Stimulated activated naive B cell treated with anti-CD40 and anti-IgM and Interleukin-4, amounts not matched to agents 10 μg/mL and 1 μg/mL and 100 μg/mL, for 72 hours (primary cell): ENCODE measurements at regions not wholly inside any gene's neighbourhood (a gene's known extent, or its start where the extent isn't known, plus 50 kb on each side); places are given as distances from the start of the nearest gene placed in this dataset.

Experiments used
- ATAC-seq, 2 donors: fragments of 150-1000 bp; cut with Tn5 transposase; replicated peaks; 2 replicates each; pipeline ENCODE4 v1.10.0; 2021; ENCODE audit warnings: moderate library complexity in 1 of 2
- DNase-seq: peaks from one replicate; pipeline ENCODE4 v3.0.0; 2021
- H3K27ac Mint-ChIP-seq: one replicate; pipeline ENCODE4 v1.8.0; 2022; ENCODE audit warnings: mild to moderate bottlenecking, mixed read lengths
- H3K27me3 Mint-ChIP-seq, 2 donors: one replicate each; pipeline ENCODE4 v1.8.0; 2022; ENCODE audit warnings: mixed read lengths in 2 of 2
- H3K36me3 Mint-ChIP-seq, 2 donors: one replicate each; pipeline ENCODE4 v1.8.0; 2022; ENCODE audit warnings: mixed read lengths in 2 of 2, mild to moderate bottlenecking in 1 of 2
- H3K4me1 Mint-ChIP-seq, 2 donors: one replicate each; pipeline ENCODE4 v1.8.0; 2022; ENCODE audit warnings: mixed read lengths in 2 of 2, mild to moderate bottlenecking in 1 of 2
- H3K4me3 Mint-ChIP-seq, 2 donors: one replicate each; pipeline ENCODE4 v1.8.0; 2022; ENCODE audit warnings: mild to moderate bottlenecking in 2 of 2, mixed read lengths in 2 of 2, moderate library complexity in 1 of 2
- H3K9me3 Mint-ChIP-seq, 2 donors: one replicate each; pipeline ENCODE4 v1.8.0; 2022; ENCODE audit warnings: mixed read lengths in 2 of 2, mild to moderate bottlenecking in 1 of 2

DNA sequence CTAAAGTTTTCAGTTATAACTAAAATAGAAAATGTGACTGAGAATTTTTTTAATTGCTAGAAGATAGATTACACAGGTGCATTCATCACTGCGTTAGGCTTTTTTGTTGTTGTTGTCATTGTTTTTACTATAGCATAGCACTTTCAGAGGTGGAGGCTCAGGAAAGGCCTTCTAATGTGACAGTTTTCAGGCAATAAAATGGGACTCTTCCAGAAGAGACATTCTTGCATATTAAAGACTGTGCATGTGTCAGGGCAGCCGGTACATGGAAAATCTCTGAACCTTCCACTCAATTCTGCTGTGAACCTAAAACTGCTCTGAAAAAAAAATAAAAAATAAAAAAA, 175.2 kb downstream of the METTL4 start:
- Mint-ChIP-seq H3K4me1 (no peaks in the 10 kb centered on the region), H3K27ac (no peak overlapping the region), H3K9me3 (no peaks in the 10 kb centered on the region), H3K27me3 (peaks cover 13 to 17% of the 10 kb centered on the region in 2 donors), H3K4me3 (no peak overlapping the region), H3K36me3 (no peaks in the 10 kb centered on the region)
- DNase-seq, result no peak
- no peak for ATAC-seq

DNA sequence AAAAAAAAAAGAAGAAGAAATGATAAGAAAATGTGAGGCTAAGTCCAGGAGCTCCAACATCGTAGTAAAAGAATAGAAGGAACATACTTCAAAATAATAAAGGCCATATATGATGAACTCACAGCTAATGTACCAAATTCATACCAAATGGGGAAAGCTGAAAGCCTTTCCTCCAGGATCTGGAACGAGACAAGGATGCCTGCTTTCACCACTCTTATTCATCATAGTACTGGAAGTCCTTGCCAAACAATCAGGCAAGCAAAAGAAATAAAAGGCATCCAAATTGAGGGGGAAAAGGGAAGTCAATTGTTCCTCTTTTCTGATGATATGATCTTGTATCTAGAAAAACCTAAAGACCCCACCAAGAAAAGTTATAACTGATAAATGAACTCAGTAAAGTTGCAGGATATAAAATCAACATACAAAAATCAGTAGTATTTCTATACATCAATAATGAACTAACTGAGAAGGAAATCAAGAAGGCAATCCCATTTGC, 170.6 kb downstream of the METTL4 start:
- ATAC-seq (no peak), DNase-seq (no peak)
- Mint-ChIP-seq H3K36me3 (no peaks in the 10 kb centered on the region), H3K27me3 (peaks cover 7 to 17% of the 10 kb centered on the region in 2 donors), H3K9me3 (no peaks in the 10 kb centered on the region), H3K4me3 (no peak overlapping the region), H3K27ac (no peak overlapping the region), H3K4me1 (no peaks in the 10 kb centered on the region)

DNA sequence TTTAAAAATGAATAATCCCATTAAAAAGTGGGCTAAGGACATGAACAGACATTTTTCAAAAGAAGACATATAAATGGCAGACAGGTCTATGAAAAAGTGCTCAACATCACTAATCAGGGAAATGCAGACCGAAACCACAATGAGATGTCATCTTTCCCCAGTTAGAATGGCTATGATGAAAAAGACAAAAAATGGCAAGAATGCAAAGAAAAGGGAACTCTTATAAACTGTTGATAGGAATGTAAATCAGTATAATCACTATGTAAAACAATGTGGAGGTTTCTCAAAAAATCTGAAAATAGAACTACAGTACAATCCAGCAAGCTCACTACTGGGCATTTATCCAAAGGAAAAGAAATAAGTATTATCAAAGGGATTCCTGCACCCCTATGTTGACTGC, 169.2 kb downstream of the METTL4 start:
- no peaks in the 10 kb centered on the region for H3K9me3 Mint-ChIP-seq
- H3K4me1 Mint-ChIP-seq, result no peaks in the 10 kb centered on the region
- DNase-seq (no peak), ATAC-seq (no peak)
- peaks cover 10 to 15% of the 10 kb centered on the region in 2 donors for H3K27me3 Mint-ChIP-seq
- H3K36me3 Mint-ChIP-seq, result no peaks in the 10 kb centered on the region
- H3K27ac Mint-ChIP-seq, result no peak overlapping the region
- no peak overlapping the region for H3K4me3 Mint-ChIP-seq

DNA sequence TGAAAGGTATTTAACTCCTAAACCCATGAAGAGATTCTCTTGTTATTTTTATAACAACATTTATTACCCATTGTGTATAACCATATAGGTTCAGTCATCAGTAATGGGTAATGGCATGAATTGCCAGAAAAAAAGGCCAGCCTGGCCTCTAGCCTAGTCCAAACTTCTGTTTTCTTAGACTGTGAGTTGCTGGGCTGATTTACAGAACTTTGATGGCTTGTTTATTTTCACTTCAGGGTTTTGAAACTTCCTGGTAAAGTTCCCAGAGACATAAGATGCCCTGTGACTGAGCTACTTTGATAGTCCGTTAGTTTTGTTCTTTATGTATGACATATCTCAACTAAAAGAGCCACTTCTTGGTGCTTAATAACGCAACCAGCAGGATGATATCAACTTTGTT, 164.8 kb downstream of the METTL4 start:
- Mint-ChIP-seq H3K27me3 (peaks cover 11 to 19% of the 10 kb centered on the region in 2 donors), H3K4me1 (no peaks in the 10 kb centered on the region), H3K9me3 (no peaks in the 10 kb centered on the region), H3K4me3 (no peak overlapping the region), H3K27ac (no peak overlapping the region), H3K36me3 (no peaks in the 10 kb centered on the region)
- ATAC-seq (no peak), DNase-seq (no peak)

DNA sequence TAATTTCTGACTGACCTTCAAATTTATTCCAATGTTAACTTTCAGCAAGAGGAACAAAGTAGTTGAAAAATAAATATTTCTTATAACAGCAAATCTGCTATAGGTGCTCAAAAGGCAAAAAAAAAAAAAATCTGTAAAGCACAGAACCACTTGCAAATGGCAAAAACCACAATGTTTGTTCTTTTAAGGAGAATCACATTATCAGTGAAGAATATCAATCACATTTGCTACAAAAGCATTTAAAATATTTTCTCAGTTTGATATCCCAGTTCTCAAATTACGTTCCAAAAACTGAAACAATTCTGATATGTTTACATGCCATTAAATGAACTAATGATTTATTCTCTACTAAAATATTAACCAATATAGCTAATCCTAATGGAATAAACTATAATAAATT, 163.3 kb downstream of the METTL4 start:
- Mint-ChIP-seq H3K4me1 (no peaks in the 10 kb centered on the region), H3K4me3 (no peak overlapping the region), H3K27me3 (peaks cover 12 to 19% of the 10 kb centered on the region in 2 donors), H3K27ac (no peak overlapping the region), H3K9me3 (no peaks in the 10 kb centered on the region), H3K36me3 (no peaks in the 10 kb centered on the region)
- DNase-seq (no peak), ATAC-seq (no peak)

DNA sequence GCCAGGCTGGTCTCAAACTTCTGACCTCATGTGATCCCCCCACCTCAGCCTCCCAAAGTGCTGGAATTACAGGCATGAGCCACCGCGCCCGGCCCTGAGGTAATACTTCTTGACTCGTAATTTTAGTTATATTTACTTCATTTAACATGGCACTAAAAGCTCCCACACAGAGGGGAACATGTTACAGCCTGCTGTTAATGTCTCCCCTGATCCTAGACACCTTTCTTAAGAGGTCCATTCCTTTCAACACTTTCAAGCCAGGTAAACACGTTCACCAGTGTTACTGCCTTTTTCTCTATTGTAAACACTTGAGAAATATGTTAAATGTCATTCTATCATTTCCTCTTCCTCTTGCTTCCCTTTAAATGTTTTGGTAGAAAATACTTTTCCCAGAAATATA, 161.4 kb downstream of the METTL4 start:
- H3K9me3 Mint-ChIP-seq, result no peaks in the 10 kb centered on the region
- H3K27me3 Mint-ChIP-seq, result peaks cover 12 to 22% of the 10 kb centered on the region in 2 donors
- no peaks in the 10 kb centered on the region for H3K36me3 Mint-ChIP-seq
- ATAC-seq (no peak), DNase-seq (no peak)
- no peak overlapping the region for H3K27ac Mint-ChIP-seq
- no peak overlapping the region for H3K4me3 Mint-ChIP-seq
- no peaks in the 10 kb centered on the region for H3K4me1 Mint-ChIP-seq

DNA sequence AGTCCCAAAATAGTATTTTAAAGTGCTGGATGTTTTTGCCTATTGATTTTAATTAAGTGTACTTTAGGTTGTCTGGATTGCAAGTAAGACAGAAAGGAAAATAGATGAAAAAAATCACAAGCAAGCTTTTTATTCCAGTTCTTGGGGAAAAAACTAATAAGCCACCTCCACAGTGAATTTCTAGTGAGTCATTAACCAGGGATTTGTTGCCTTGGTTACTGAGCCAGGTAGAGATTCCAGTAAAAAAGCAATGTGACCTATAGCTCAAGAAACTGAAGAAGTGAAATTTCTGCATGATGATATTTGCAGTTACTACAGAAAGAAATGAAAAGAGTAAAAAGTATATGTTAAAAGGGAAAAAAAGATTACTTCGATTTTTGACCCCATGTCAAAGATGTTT, 160.6 kb downstream of the METTL4 start:
- Mint-ChIP-seq H3K27me3 (peaks cover 11 to 14% of the 10 kb centered on the region in 2 donors), H3K9me3 (no peaks in the 10 kb centered on the region), H3K4me3 (no peak overlapping the region), H3K27ac (no peak overlapping the region), H3K4me1 (no peaks in the 10 kb centered on the region), H3K36me3 (no peaks in the 10 kb centered on the region)
- no peak for ATAC-seq
- no peak for DNase-seq

DNA sequence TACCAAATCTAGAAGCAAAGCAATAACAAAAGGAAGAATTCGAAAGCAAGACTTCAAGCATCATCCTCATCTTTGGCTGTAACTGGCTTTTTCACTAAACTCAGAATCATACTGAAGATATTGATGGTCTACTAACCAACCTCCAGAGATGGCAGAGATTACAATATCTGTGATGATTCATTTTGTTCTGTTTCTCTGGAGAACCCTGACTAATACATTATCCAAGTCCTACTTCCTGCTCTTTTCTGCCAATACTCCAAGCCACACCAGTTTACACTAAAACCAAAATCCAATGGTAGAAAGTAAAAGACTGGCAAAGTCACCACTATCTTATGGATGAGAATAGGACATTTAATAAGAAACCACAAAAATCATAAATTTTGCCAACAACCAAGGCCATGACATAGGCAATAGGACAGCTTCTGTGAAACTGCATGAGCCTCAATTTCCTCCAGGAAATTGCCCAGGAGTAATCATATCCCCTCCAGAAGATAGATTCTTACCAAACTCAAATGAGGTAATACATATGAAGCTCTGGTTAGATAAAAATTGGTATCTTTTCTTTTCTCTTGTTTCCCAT, 159.8 kb downstream of the METTL4 start:
- DNase-seq, result no peak
- no peaks in the 10 kb centered on the region for H3K4me1 Mint-ChIP-seq
- no peak overlapping the region for H3K27ac Mint-ChIP-seq
- no peak overlapping the region for H3K4me3 Mint-ChIP-seq
- no peaks in the 10 kb centered on the region for H3K9me3 Mint-ChIP-seq
- H3K36me3 Mint-ChIP-seq, result no peaks in the 10 kb centered on the region
- peaks cover 7 to 13% of the 10 kb centered on the region in 2 donors for H3K27me3 Mint-ChIP-seq
- ATAC-seq, result no peak

DNA sequence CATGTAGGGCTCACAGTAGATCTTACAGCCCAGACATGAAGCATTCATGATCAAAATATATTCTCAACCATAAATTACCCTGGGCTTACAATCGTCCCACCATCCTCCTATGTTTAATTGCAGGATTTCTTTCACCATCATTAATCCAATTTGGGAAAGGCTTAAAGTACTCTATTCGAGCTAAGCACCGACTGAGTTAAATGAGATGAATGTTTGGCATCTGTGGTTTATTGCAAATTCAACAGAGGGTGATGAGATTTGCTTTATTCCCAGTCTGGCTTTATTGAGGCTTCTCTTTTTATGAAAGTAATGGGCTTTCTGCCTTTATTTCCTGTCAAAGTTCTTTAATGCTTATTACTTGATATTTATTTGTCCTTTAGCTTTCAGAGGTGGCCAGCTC, 159.0 kb downstream of the METTL4 start:
- DNase-seq (no peak), ATAC-seq (no peak)
- Mint-ChIP-seq H3K4me3 (no peak overlapping the region), H3K27me3 (peaks cover 7 to 15% of the 10 kb centered on the region in 2 donors), H3K9me3 (no peaks in the 10 kb centered on the region), H3K4me1 (no peaks in the 10 kb centered on the region), H3K36me3 (no peaks in the 10 kb centered on the region), H3K27ac (no peak overlapping the region)

DNA sequence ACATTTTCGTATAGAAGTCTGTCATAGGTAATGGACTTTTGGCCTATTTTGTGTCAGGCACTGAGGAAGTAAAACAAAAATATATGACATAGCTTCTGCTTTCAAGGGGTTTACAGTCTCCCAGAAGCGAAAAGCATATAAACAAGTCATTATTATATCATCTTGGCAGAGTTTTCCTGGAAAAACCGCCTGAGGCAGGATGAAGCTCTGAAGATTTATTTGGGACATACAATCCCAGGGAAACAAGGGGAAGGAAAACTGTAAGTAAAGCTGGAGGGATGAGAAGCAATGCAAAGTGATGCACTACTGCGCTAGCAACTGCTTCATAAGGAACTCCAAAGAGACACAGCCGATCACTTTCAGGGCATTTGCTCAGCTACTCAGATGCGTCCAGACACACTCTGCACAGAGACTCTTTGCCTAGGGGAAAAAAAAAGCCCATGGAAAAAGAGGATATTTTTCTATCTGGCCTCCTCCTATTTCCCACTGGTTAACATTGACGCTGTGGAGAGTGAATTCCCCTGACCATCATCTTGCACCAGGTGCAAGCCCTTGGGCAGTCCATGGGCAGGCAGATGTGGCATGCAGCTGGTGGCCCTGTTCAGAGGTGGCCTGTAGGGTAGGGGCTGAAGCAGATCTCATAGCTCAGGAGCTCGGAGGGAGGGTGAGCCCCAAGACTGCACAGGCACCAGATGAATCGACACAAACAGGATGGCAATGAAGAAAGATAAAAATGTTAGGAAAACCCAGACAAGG, 158.1 kb downstream of the METTL4 start:
- Mint-ChIP-seq H3K27ac (no peak overlapping the region), H3K4me3 (no peak overlapping the region), H3K4me1 (no peaks in the 10 kb centered on the region), H3K36me3 (no peaks in the 10 kb centered on the region), H3K9me3 (no peaks in the 10 kb centered on the region), H3K27me3 (peaks cover 7 to 15% of the 10 kb centered on the region in 2 donors)
- DNase-seq (no peak), ATAC-seq (no peak)

DNA sequence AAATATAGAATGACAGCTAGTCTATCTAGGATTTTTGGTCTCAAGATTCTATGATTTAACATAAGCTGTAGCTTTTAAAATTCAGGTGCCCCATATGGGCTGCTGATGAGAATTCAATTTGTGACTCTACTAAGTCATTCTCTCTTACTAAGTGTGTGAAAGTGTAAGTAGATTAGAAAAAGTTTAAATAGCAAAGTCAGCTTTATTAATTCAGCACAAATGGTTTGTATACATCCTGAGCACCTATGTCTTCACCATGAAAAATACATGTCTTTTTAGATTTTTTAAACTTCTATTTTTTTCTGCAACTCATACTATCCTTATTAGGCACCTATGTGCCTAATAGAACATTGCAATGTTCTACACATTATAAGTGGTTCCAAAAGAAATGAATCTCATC, 157.1 kb downstream of the METTL4 start:
- DNase-seq (no peak), ATAC-seq (no peak)
- no peaks in the 10 kb centered on the region for H3K36me3 Mint-ChIP-seq
- peaks cover 7% of the 10 kb centered on the region in 2 donors for H3K27me3 Mint-ChIP-seq
- H3K27ac Mint-ChIP-seq, result no peak overlapping the region
- no peaks in the 10 kb centered on the region for H3K9me3 Mint-ChIP-seq
- no peaks in the 10 kb centered on the region for H3K4me1 Mint-ChIP-seq
- no peak overlapping the region for H3K4me3 Mint-ChIP-seq

DNA sequence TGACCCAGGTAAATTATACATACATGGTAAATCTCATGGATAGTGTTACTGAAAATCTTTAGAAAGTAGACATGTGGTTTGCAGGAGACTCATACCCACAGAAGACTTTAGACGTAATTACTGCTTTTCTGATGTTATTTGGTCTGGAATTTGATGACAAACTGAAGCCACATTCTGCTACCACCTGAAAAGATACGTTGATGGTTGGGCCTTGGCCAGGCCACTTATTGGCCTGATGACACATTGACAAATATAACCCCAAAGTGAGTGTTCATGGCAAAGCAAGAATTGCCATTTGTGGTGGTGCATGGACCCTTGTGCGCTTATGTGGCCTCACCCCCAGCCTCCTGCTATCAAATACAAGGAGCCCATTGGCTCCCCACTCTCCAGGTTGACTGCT, 155.6 kb downstream of the METTL4 start:
- Mint-ChIP-seq H3K27me3 (peaks cover 7% of the 10 kb centered on the region in 2 donors), H3K4me3 (no peak overlapping the region), H3K9me3 (no peaks in the 10 kb centered on the region), H3K4me1 (no peaks in the 10 kb centered on the region), H3K36me3 (no peaks in the 10 kb centered on the region), H3K27ac (no peak overlapping the region)
- DNase-seq (no peak), ATAC-seq (no peak)

DNA sequence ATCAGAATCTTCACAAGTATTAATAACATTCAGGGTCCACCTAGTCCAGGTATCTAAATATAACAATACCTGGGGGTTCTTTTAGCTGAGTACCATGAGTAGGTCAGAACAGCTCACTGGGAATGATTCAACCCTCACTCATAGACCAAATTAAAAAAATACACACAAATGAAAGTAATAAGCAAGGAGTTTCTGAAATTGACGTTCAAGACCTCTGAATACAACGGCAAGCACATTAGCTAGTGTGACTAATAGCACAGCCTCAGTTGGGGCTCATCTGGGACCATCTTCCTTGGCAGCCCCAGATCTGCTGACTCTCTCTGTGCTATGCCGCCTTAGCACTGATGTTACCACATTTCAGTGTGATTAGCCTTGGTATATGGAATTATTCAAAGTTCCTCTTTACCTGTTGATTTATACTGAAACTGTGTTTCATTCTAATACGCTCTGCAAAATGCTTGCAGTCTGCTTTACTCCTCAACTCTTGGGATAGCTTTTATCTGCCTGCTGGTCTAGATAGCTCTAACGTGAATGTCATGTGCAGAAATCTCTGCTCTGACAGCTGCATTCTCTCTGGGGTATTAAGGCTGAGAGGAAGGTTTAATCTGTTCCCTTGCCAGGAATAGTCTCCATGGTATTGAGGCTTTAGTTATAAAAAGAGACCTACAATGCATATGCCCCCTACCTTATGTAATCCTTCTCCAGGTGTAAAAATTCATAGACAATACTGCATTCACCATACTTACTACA, 153.3 kb downstream of the METTL4 start:
- H3K9me3 Mint-ChIP-seq, result no peaks in the 10 kb centered on the region
- H3K4me1 Mint-ChIP-seq, result no peaks in the 10 kb centered on the region
- H3K36me3 Mint-ChIP-seq, result no peaks in the 10 kb centered on the region
- H3K27ac Mint-ChIP-seq, result no peak overlapping the region
- no peak overlapping the region for H3K4me3 Mint-ChIP-seq
- ATAC-seq, result no peak
- DNase-seq, result no peak
- peaks cover 6 to 11% of the 10 kb centered on the region in 2 donors for H3K27me3 Mint-ChIP-seq

DNA sequence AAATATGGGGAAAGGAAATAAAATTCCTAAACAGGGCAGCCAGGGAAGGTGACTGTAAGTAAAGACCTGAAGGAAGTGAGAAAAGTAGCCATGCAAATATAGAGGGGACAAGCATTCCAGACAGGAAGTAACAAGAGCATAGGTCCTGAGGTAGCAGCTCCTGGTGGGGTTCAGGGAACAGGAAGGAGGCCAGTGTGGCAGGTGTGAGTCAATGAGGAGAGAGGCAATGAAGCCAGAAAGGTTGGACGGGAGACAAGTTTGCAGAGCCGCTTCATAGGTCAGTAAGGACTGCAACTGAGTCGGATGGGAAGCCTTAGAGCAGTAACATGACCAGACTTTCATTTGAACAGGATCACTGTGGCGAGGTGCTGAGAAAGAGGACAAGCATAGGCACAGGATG, 150.9 kb downstream of the METTL4 start:
- no peak for DNase-seq
- peaks cover 0 to under 1% of the 10 kb centered on the region in 2 donors for H3K9me3 Mint-ChIP-seq
- H3K4me3 Mint-ChIP-seq, result no peak overlapping the region
- no peak overlapping the region for H3K27ac Mint-ChIP-seq
- H3K27me3 Mint-ChIP-seq, result peaks cover 6 to 8% of the 10 kb centered on the region in 2 donors
- no peak for ATAC-seq
- no peaks in the 10 kb centered on the region for H3K4me1 Mint-ChIP-seq
- no peaks in the 10 kb centered on the region for H3K36me3 Mint-ChIP-seq

DNA sequence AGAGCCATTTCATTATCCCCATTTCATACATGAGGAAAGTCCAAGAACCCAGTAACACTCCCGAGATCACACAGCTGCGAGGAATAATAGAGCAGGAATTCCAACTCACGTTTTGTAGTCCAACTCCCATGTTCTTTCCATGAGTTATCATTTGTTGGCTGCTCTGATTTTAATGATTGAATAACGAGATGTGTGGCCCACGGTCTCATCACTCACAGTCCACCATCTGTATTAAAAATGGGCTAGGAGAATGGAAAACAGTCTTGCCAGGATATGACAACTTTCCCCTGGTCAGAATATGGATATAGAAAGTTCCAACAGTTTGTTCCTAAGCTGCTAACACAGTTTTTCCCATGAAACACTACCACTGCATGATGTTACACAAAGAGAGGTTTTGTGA, 147.5 kb downstream of the METTL4 start:
- H3K36me3 Mint-ChIP-seq, result no peaks in the 10 kb centered on the region
- H3K27ac Mint-ChIP-seq, result no peak overlapping the region
- H3K9me3 Mint-ChIP-seq, result peaks cover 2 to 6% of the 10 kb centered on the region in 2 donors
- DNase-seq (no peak), ATAC-seq (no peak)
- H3K4me3 Mint-ChIP-seq, result no peak overlapping the region
- H3K27me3 Mint-ChIP-seq, result peaks cover 6 to 11% of the 10 kb centered on the region in 2 donors
- H3K4me1 Mint-ChIP-seq, result no peaks in the 10 kb centered on the region
